HepG2 (cell line): ENCODE measurements at regions not wholly inside any gene's neighbourhood (a gene's known extent, or its start where the extent isn't known, plus 50 kb on each side); places are given as distances from the start of the nearest gene placed in this dataset.

ENCODE experiments used
- CTCF ChIP-seq: sonication (generic); formaldehyde crosslinking; IDR thresholded peaks from 2 replicates; pipeline ENCODE4 v1.5.0; 2020; ENCODE audit warnings: mild to moderate bottlenecking, missing genetic modification reagents, moderate library complexity
- DMAP1 ChIP-seq: IDR thresholded peaks from 2 replicates; pipeline ENCODE4 v1.6.1; 2016
- GTF3A ChIP-seq: sonication (generic); formaldehyde crosslinking; conservative IDR thresholded peaks from 2 replicates; pipeline ENCODE4 v1.4.0; 2020; ENCODE audit warnings: mild to moderate bottlenecking, missing genetic modification reagents
- KAT2B ChIP-seq: fragments of 150-350 bp; IDR thresholded peaks from 2 replicates; pipeline ENCODE4 v1.6.1; 2014; ENCODE audit warnings: low read depth, low read length, borderline replicate concordance
- NFIB ChIP-seq: sonication (generic); formaldehyde crosslinking; IDR thresholded peaks from 2 replicates; pipeline ENCODE4 v1.9.0; 2021; ENCODE audit warnings: missing genetic modification reagents, mild to moderate bottlenecking, borderline replicate concordance
- RAD21 ChIP-seq: fragments of 450-650 bp; formaldehyde crosslinking; IDR thresholded peaks from 2 replicates; pipeline ENCODE4 v1.5.0; 2020; ENCODE audit warnings: mild to moderate bottlenecking
- RBM39 ChIP-seq: fragments of 200-400 bp; formaldehyde crosslinking; IDR thresholded peaks from one replicate; pipeline ENCODE4 v1.6.1; 2018; ENCODE audit warnings: antibody characterized with exemption, mild to moderate bottlenecking, low read depth, low read length; ENCODE audit not compliant: poor library complexity, severe bottlenecking
- STAG1 ChIP-seq: sonication (generic); formaldehyde crosslinking; IDR thresholded peaks from 2 replicates; pipeline ENCODE4 v1.4.0; 2020; ENCODE audit warnings: missing genetic modification reagents
- ZFX ChIP-seq: sonication (generic); formaldehyde crosslinking; IDR thresholded peaks from 2 replicates; pipeline ENCODE4 v1.4.0; 2020; ENCODE audit warnings: mild to moderate bottlenecking, low read depth, missing genetic modification reagents, moderate library complexity
- ZNF709 ChIP-seq: sonication (generic); formaldehyde crosslinking; IDR thresholded peaks from 2 replicates; pipeline ENCODE4 v1.5.0; 2020; ENCODE audit warnings: mild to moderate bottlenecking, missing genetic modification reagents
- ZNF737 ChIP-seq: sonication (generic); formaldehyde crosslinking; IDR thresholded peaks from 2 replicates; pipeline ENCODE4 v1.5.0; 2020; ENCODE audit warnings: missing genetic modification reagents, mild to moderate bottlenecking, borderline replicate concordance
- TF ChIP-seq, protein P1 (sequence below): sonication (generic); formaldehyde crosslinking; IDR thresholded peaks from 2 replicates; pipeline ENCODE4 v1.5.0; 2020; ENCODE audit warnings: mild to moderate bottlenecking, missing genetic modification reagents

DNA sequence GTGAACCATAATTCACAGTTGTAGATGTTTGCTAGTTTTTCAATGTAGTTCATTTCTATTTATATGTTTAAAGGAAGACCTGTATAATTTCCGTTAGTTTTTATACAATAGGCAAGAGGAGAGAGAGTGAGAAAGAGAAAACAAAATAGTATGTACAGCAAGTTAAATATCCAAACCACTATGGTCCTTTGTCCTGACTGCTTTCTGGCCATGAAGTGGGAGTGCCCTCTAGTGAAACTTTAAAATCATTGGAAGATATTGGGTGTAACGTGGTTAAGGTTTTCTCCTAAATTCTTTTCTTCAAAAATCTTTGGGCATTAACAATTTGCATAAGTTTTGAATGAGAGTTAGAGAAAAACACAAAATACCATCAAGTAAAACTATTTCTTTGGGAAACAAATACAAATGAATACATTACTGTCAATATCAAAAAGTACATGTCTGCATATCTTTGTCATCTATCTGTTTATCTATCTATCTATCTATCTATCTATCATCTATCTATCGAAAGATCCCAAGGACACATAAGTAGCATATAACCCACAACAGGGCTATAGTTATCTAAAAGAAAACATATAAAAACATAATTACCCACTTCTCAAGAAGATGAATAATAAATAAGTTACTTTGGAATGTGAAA, 534.6 kb upstream of the ATP11B start (continued):
- TF ChIP-seq, protein P1, sequence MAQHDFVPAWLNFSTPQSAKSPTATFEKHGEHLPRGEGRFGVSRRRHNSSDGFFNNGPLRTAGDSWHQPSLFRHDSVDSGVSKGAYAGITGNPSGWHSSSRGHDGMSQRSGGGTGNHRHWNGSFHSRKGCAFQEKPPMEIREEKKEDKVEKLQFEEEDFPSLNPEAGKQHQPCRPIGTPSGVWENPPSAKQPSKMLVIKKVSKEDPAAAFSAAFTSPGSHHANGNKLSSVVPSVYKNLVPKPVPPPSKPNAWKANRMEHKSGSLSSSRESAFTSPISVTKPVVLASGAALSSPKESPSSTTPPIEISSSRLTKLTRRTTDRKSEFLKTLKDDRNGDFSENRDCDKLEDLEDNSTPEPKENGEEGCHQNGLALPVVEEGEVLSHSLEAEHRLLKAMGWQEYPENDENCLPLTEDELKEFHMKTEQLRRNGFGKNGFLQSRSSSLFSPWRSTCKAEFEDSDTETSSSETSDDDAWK (CRISPR knock-in tag) = no peak
- TF ChIP-seq ZFX (CRISPR knock-in tag) (no peak), RBM39 (no peak), CTCF (CRISPR knock-in tag) (peak; percentile 80), KAT2B (no peak), ZNF709 (CRISPR knock-in tag) (no peak), STAG1 (peak; percentile 90), RAD21 (CRISPR knock-in tag) (peak; percentile 67), NFIB (CRISPR knock-in tag) (no peak), DMAP1 (CRISPR knock-in tag) (no peak), ZNF737 (no peak), GTF3A (CRISPR knock-in tag) (no peak)
